ENCODE measurements at regions not wholly inside any gene's neighbourhood (a gene's known extent, or its start where the extent isn't known, plus 50 kb on each side); places are given as distances from the start of the nearest gene placed in this dataset.

GRCh38 chr18:66193938-66194337 is 410.0 kb downstream of the CDH19 start:
- TF ChIP-seq SETDB1 (CRISPR knock-in tag; IDR thresholded peaks at IDR 0.05; ENCODE audit: borderline replicate concordance), result no peak
- TF ChIP-seq ZNF3 (CRISPR knock-in tag; IDR thresholded peaks at IDR 0.05), result no peak
- TF ChIP-seq, protein P1, sequence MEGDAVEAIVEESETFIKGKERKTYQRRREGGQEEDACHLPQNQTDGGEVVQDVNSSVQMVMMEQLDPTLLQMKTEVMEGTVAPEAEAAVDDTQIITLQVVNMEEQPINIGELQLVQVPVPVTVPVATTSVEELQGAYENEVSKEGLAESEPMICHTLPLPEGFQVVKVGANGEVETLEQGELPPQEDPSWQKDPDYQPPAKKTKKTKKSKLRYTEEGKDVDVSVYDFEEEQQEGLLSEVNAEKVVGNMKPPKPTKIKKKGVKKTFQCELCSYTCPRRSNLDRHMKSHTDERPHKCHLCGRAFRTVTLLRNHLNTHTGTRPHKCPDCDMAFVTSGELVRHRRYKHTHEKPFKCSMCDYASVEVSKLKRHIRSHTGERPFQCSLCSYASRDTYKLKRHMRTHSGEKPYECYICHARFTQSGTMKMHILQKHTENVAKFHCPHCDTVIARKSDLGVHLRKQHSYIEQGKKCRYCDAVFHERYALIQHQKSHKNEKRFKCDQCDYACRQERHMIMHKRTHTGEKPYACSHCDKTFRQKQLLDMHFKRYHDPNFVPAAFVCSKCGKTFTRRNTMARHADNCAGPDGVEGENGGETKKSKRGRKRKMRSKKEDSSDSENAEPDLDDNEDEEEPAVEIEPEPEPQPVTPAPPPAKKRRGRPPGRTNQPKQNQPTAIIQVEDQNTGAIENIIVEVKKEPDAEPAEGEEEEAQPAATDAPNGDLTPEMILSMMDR (CRISPR knock-in tag; IDR thresholded peaks at IDR 0.05), result no peak
